B cell (primary cell): ENCODE measurements at regions not wholly inside any gene's neighbourhood (a gene's known extent, or its start where the extent isn't known, plus 50 kb on each side); places are given as distances from the start of the nearest gene placed in this dataset.
"Not testable (repeated sequence)": the region's sequence is repeated elsewhere in the genome, so short reads cannot be mapped to it uniquely, and the experiment has no call there.

Experiments used
- CTCF ChIP-seq: fragments of 200-600 bp; IDR thresholded peaks from one replicate; pipeline ENCODE4 v1.8.0; 2022; ENCODE audit warnings: antibody characterized with exemption, mild to moderate bottlenecking
- EZH2 ChIP-seq: IDR thresholded peaks from 2 replicates; pipeline ENCODE4 v1.6.1; 2012; ENCODE audit warnings: borderline replicate concordance, low read depth, mild to moderate bottlenecking, moderate library complexity, low read length; ENCODE audit not compliant: insufficient read depth, poor library complexity, severe bottlenecking

- TF ChIP-seq CTCF, EZH2: not testable (repeated sequence)
Observed at GRCh38 chr16:29206120-29206519, 200.4 kb downstream of the NPIPB11 start.
